K562 (cell line): ENCODE measurements at regions not wholly inside any gene's neighbourhood (a gene's known extent, or its start where the extent isn't known, plus 50 kb on each side); places are given as distances from the start of the nearest gene placed in this dataset.

ENCODE experiments used
- POLR2A ChIP-seq: fragments of 450-650 bp; conservative IDR thresholded peaks from 2 replicates; pipeline ENCODE4 v1.6.1; 2016
- SP1 ChIP-seq: sonication (generic); formaldehyde crosslinking; IDR thresholded peaks from 2 replicates; pipeline ENCODE4 v1.8.1; 2022; ENCODE audit warnings: mild to moderate bottlenecking, missing genetic modification reagents
- ZNF830 ChIP-seq: fragments of 250-450 bp; sonication (Bioruptor Pico); IDR thresholded peaks from 2 replicates; pipeline ENCODE4 v1.5.0; 2021; ENCODE audit warnings: mild to moderate bottlenecking

DNA sequence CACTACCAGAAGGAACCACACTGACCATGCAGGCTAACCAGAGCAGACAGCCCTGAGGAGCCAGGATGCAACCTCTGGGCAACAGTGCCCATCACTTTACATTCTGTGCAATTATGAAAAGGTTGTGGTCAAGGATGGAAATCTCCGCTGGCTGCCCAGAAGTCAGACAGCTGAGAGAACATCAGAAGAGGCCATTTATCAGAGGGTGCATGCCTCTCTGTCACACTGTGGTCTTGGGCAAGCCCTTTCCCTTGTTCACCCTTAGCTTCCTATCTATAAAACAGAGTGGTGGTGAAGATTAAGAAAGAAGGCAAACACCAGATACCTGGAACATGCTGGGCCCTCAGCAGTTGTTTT, 120.7 kb upstream of the GDF10 start:
- TF ChIP-seq ZNF830 (no peak), POLR2A (no peak), SP1 (CRISPR knock-in tag) (no peak)
